ENCODE measurements at regions not wholly inside any gene's neighbourhood (a gene's known extent, or its start where the extent isn't known, plus 50 kb on each side); places are given as distances from the start of the nearest gene placed in this dataset.

DNA sequence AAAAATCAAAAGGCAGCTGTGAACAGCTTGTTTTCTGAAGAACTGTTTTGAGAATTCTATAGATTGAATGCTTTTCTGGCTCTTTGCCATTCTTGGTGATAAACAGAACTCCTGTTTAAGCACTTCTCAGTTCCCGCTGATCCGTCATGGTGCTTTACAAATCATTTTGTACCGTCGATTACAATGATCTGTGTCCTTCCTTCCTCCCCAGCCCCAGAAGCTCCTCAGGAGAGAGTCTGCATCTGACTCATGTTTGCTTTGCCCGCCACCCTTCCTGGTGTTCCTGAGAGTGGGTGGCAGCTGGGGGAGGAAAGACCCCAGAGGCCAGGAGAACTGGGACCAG lies 538.6 kb upstream of the MARCKS start:
- DNase-seq: no peak
- Histone ChIP-seq H3K27me3 (no peaks in the 10 kb centered on the region), H3K27ac (no peak overlapping the region), H3K36me3 (no peaks in the 10 kb centered on the region), H3K4me1 (peaks cover 0 to 12% (median 0%) of the 10 kb centered on the region in 3 donors), H3K9me3 (no peaks in the 10 kb centered on the region), H3K4me3 (no peak overlapping the region)
- intact Hi-C loops (cut with DNase I): no loop called here
- 55 to 67% methylated on average over 5 of the region's 5 CpGs for WGBS, 2 donors
- TF ChIP-seq, protein P1, sequence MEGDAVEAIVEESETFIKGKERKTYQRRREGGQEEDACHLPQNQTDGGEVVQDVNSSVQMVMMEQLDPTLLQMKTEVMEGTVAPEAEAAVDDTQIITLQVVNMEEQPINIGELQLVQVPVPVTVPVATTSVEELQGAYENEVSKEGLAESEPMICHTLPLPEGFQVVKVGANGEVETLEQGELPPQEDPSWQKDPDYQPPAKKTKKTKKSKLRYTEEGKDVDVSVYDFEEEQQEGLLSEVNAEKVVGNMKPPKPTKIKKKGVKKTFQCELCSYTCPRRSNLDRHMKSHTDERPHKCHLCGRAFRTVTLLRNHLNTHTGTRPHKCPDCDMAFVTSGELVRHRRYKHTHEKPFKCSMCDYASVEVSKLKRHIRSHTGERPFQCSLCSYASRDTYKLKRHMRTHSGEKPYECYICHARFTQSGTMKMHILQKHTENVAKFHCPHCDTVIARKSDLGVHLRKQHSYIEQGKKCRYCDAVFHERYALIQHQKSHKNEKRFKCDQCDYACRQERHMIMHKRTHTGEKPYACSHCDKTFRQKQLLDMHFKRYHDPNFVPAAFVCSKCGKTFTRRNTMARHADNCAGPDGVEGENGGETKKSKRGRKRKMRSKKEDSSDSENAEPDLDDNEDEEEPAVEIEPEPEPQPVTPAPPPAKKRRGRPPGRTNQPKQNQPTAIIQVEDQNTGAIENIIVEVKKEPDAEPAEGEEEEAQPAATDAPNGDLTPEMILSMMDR (IDR thresholded peaks at IDR 0.05): no peak
- TF ChIP-seq POLR2A (IDR thresholded peaks at IDR 0.05): no peak

DNA sequence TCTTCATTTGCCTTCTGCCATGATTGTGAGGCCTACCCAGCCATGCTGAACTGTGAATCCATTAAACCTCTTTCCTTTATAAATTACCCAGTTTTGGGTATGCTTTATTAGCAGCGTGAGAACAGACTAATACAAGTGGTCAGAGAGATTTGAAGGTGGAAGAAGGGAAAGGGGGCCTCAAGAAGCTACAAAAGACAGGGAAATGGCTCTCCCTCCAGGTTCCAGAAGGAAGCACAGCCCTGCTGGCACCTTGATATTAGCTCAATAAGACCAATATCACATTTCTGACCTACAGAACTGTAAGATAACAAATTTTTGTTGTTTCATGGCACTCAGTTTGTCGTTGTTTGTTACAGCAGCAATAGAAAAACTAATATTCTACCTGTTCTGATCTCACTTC lies 536.5 kb upstream of the MARCKS start:
- no peak overlapping the region for H3K4me3 ChIP-seq
- H3K36me3 ChIP-seq: no peaks in the 10 kb centered on the region
- no peak overlapping the region for H3K27ac ChIP-seq
- peaks cover 0 to 6% (median 0%) of the 10 kb centered on the region in 3 donors for H3K4me1 ChIP-seq
- no peak for DNase-seq
- no peaks in the 10 kb centered on the region for H3K9me3 ChIP-seq
- TF ChIP-seq, protein P1 (IDR thresholded peaks at IDR 0.05): no peak
- no peak for TF ChIP-seq POLR2A (IDR thresholded peaks at IDR 0.05)
- 83 to 95% methylated on average over 1 to 2 of the region's 2 CpGs for WGBS, 2 donors
- intact Hi-C loops (cut with DNase I): no loop called here
- no peaks in the 10 kb centered on the region for H3K27me3 ChIP-seq

DNA sequence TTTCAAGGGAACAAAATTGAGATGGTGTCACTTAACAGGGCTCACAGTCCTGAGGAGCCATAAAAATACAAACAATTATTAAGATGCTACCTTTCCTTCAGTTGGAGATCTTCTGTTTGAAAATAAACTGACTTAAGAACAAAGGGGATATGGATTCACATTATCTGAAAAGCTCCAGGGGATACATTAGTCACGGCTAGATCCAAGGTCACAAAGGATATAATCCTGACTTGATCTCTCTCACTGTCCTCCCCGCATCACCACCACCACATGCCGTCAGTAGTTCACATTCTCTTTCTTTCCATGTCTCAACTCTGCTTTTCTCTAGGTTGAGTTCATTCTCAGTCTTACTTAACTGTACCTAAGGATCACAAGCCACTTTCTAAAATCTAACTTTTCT lies 530.4 kb upstream of the MARCKS start:
- Histone ChIP-seq H3K9me3 (no peaks in the 10 kb centered on the region), H3K36me3 (no peaks in the 10 kb centered on the region), H3K4me3 (no peak overlapping the region), H3K4me1 (peaks cover 0 to 11% (median 0%) of the 10 kb centered on the region in 3 donors), H3K27ac (no peak overlapping the region), H3K27me3 (no peaks in the 10 kb centered on the region)
- WGBS, 2 donors: 84 to 91% methylated on average over 3 of the region's 3 CpGs
- TF ChIP-seq, protein P1 (IDR thresholded peaks at IDR 0.05): no peak
- TF ChIP-seq POLR2A (IDR thresholded peaks at IDR 0.05): no peak
- intact Hi-C loops (cut with DNase I): no loop called here
- no peak for DNase-seq

DNA sequence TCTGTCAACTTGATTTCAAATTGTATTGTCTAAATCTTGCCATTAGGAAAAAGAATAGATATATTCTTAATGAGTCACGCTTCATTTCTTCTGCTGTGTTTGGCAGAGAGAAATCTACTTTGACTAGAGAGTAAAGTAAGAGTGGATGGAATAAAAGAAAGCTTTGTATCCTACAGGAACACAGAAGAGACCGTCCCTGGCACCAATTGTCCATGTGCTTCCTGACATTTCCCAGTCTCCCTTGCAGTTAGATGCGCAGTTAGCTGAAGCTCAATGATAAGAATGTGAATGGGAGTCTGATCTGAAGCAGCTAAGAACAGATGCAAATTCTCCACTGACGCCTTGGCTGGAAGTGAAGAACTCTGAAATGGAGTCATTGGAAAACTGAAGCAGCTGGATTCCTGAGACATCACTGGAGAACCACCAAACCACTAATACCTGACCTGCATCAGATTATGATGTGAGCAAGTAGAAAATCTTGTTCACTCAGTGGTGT lies 528.2 kb upstream of the MARCKS start:
- no peak for DNase-seq
- Histone ChIP-seq H3K9me3 (no peaks in the 10 kb centered on the region), H3K27ac (no peak overlapping the region), H3K27me3 (no peaks in the 10 kb centered on the region), H3K36me3 (no peaks in the 10 kb centered on the region), H3K4me3 (no peak overlapping the region), H3K4me1 (peaks cover 0 to 11% (median 0%) of the 10 kb centered on the region in 3 donors)
- WGBS, 2 donors: 69 to 92% methylated on average over 4 of the region's 4 CpGs
- intact Hi-C loops (cut with DNase I): no loop called here
- no peak for TF ChIP-seq POLR2A (IDR thresholded peaks at IDR 0.05)
- TF ChIP-seq, protein P1 (IDR thresholded peaks at IDR 0.05): no peak

DNA sequence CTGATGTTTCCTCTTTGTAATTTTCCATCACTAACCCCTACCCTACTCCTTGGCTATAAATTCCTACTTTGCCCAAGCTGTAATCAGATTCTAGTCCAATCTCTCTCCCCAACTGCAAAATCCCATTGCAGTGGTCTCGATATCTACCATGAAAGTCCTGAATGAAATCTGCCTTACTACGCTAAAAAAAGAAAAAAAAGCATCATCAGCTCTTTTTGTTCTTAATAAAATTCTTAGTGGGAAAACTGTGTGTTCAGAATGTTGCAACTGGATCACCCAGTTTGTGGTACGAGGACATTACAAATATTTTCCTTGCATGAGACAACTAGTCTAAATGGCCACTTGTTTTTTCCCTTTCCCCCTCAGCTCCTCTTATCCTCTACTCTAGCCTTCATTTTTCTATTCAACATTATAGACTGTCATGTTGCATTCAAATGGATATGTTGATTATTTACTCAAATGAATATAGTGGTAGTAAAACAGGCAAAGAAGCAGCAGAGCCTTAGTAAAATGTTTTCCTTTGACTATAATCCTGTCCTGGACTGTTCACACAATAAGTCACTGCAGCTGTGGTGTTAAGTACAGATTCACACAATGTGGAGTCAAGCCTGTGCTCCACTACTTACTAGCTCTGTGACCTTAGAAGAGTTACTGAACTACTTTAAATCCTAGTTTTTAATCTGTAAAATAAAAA lies 527.1 kb upstream of the MARCKS start:
- intact Hi-C loops (cut with DNase I): no loop called here

More for the DNA sequence above, 527.1 kb upstream of the MARCKS start:
- Histone ChIP-seq H3K4me3 (no peak overlapping the region), H3K27ac (no peak overlapping the region), H3K36me3 (no peaks in the 10 kb centered on the region), H3K4me1 (peaks cover 0 to 11% (median 0%) of the 10 kb centered on the region in 3 donors), H3K27me3 (no peaks in the 10 kb centered on the region), H3K9me3 (no peaks in the 10 kb centered on the region)
- 77 to 87% methylated on average over 3 of the region's 3 CpGs for WGBS, 2 donors
- no peak for DNase-seq
- TF ChIP-seq, protein P1 (IDR thresholded peaks at IDR 0.05): no peak
- no peak for TF ChIP-seq POLR2A (IDR thresholded peaks at IDR 0.05)

Measured in esophagus squamous epithelium (tissue), 5 donors.